GM20000 (cell line): ENCODE measurements at regions not wholly inside any gene's neighbourhood (a gene's known extent, or its start where the extent isn't known, plus 50 kb on each side); places are given as distances from the start of the nearest gene placed in this dataset.

Experiments used
- DNase-seq: peaks from one replicate; pipeline ENCODE4 v3.0.0; 2012; ENCODE audit warnings: low spot score
- TF ChIP-seq, protein P1 (sequence below): IDR thresholded peaks from 2 replicates; pipeline ENCODE4 v1.5.1; 2012; ENCODE audit warnings: mild to moderate bottlenecking, control low read depth; ENCODE audit errors: extremely low read depth, missing control alignments

DNA sequence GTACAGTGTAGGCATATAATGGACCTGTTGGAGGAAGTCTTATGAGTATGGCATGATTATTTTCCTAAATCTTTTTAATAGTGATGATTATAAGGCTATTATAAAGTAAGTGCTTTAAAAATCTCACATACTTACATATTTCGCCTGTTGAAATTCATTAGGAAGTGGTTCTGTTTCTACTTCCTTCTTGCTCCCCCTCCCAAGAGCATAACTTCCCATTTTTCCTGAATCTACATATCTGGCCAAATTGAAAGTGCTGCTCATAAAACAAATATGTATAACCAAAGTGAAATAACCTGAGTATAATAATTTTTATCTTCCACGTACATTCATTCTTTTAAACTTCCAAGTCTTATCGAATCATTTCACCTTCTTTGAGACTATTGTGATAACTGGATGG is 455.6 kb upstream of the SEL1L start:
- TF ChIP-seq, protein P1, sequence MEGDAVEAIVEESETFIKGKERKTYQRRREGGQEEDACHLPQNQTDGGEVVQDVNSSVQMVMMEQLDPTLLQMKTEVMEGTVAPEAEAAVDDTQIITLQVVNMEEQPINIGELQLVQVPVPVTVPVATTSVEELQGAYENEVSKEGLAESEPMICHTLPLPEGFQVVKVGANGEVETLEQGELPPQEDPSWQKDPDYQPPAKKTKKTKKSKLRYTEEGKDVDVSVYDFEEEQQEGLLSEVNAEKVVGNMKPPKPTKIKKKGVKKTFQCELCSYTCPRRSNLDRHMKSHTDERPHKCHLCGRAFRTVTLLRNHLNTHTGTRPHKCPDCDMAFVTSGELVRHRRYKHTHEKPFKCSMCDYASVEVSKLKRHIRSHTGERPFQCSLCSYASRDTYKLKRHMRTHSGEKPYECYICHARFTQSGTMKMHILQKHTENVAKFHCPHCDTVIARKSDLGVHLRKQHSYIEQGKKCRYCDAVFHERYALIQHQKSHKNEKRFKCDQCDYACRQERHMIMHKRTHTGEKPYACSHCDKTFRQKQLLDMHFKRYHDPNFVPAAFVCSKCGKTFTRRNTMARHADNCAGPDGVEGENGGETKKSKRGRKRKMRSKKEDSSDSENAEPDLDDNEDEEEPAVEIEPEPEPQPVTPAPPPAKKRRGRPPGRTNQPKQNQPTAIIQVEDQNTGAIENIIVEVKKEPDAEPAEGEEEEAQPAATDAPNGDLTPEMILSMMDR = no peak

DNA sequence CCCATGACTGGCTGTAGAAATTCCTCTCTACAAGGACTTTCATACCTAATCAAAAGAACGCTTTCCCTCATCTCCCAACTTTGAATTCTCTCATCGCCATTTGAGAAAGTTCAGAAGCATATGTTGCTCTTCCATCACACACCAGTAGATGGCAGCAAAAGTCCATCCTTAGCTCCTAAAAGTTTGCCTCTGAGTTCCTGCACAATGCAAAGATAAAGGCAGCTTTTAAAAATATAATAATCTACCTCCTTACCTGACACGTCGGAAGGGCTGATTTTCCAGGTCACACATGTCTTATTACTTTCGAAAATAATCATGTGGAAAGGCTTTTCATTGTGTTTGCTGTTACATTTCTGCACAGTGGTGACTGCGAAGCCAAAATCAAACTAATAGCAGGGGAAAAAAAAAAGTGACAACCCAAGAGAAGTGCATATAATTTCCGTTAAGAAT is 456.7 kb upstream of the SEL1L start:
- TF ChIP-seq, protein P1 = peak; percentile 68
- peak; percentile 41 for DNase-seq

More for the DNA sequence above, 455.6 kb upstream of the SEL1L start:
- no peak for DNase-seq

DNA sequence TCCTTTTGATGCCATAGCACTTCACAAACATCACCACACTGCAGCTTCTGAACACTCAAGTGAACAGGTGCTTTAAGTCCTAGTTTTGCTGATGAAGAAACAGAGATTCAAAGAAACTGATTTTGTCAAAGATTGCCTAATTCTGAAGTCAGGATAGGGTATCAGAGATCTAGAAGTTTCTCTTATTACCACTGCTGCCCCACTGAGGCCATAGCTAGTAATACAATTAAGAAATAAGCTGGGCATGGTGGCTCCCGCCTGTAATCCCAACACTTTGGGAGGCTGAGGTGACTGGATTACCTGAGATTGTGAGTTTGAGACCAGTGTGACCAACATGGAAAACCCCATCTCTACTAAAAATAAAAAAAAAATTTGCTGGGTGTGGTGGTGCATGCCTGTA is 458.3 kb upstream of the SEL1L start:
- TF ChIP-seq, protein P1 = peak; percentile 21
- DNase-seq = no peak

DNA sequence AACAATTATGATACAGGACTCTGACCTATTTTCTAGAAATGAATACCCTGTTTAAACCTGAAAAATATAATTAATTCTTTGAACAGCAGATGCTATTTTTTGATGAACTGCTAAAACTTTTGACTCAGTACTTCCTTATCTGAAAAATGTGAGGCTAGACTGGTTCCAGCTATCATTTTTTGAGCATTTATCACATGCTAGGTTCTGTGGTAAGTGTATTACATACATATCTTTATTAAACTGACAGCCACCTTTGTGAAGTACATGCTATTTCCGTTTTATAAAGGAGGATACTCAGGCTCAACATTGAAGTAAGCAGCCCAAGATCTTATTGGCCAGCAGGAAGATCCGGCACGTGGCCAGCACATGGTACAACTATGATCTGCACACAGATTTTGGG is 459.8 kb upstream of the SEL1L start:
- TF ChIP-seq, protein P1 = no peak
- DNase-seq = no peak

DNA sequence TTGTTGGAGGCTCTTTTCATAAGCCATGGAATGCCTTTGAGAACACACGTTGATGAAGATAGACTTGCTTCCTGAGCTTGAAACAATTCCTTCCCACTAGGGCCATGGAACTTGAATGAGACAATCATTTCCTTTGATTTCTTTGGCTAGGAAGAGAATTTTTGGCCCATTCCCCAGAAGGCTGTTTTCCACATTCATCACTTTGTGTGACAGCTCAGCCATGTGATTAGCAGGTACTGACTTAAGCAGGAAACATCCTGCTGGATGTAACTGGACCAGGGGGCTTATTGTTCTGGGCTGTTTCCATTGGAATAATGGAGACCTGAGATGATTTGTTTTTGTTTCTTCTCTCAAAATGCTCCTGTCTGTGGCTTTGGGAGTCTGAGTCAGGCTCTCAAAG is 469.8 kb upstream of the SEL1L start:
- TF ChIP-seq, protein P1 = no peak
- no peak for DNase-seq

DNA sequence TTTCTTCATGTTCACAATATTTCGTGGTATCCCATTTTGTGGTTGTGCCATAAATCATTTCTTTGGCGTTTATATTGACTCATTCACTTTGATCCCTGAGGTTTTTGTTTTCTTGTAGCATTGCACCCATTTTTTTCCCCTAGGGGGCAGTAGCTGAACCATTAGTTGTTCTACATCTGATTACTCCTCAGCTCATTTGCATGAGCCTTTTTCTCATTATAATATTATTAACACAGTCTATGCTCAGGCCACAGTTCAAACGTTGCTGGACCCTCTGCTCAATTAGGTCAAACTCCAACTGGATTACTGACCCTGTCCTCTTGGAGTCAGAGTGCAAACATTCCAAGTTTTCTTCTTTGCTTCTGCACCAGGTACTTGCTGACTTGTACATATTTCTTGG is 475.4 kb upstream of the SEL1L start:
- DNase-seq = no peak
- TF ChIP-seq, protein P1 = no peak

DNA sequence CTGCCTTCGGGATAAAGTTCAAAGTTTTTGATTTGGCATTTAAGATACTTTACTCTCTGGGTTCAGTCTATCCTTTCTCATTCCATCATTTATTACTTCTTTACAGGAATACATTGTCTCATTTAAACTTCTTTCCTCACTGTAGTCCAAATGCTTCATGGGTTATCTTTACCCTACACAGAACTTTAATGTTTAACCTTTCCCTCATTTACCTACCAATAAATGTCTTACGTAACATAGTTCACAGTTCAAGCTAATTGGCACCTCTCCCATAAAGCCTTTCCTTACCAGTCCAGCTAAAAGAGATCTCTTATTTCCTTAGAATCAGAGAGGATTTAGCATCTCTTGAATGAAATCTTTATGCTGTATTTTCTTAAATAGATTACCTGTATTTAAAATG is 476.3 kb upstream of the SEL1L start:
- TF ChIP-seq, protein P1 = no peak
- DNase-seq = no peak

DNA sequence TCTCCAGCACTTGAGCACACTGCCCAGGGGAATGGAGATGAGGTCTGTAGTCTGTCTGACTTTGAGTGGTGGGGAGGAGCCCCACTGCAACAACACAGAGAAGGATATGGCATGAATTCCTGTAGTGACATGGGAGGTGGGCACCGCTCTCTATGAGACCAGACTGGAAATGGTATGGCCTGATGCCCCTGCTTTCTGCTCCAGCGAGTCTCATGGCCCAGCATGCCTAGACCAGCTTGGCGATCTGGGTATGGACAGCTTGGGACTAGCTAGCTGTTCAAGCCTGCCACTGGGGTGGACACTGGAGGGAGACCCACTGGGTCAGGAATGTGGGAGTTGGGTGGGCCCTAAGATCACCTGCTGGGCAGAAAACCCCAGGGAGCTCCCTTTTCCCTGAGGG is 477.8 kb upstream of the SEL1L start:
- TF ChIP-seq, protein P1 = no peak
- DNase-seq = no peak
